ENCODE measurements at regions not wholly inside any gene's neighbourhood (a gene's known extent, or its start where the extent isn't known, plus 50 kb on each side); places are given as distances from the start of the nearest gene placed in this dataset.
"Not testable (repeated sequence)": the region's sequence is repeated elsewhere in the genome, so short reads cannot be mapped to it uniquely, and the experiment has no call there.

- intact Hi-C loops (cut with micrococcal nuclease); H2AFZ ChIP-seq (ENCODE audit: low read depth, low read length, poor library complexity, severe bottlenecking); H3K9me3 ChIP-seq (ENCODE audit: control insufficient read depth in 1 of 2, insufficient read depth in 1 of 2, low read depth in 1 of 2, low read length in 2 of 2); H4K20me1 ChIP-seq (ENCODE audit: insufficient read depth); DNase-seq (ENCODE audit: low read depth, low spot score); BruUV-seq (replicated peaks); H3K79me2 ChIP-seq (ENCODE audit: insufficient read depth, low read length); H3K27ac ChIP-seq (ENCODE audit: low read depth, low read length); H3K36me3 ChIP-seq (ENCODE audit: control insufficient read depth in 1 of 2, insufficient read depth in 2 of 2, low read length in 2 of 2); H3K9ac ChIP-seq (ENCODE audit: low read length); ATAC-seq; POLR2A ChIA-PET; H3K4me2 ChIP-seq (ENCODE audit: low read length); RAD21 ChIA-PET (ENCODE audit: low non-redundant PET in 1 of 2, low total read pairs in 2 of 2, uncharacterized antibody in 2 of 2, unreplicated experiment in 2 of 2); CTCF ChIA-PET; H3K9me2 ChIP-seq (ENCODE audit: insufficient read depth); H3K4me1 ChIP-seq (ENCODE audit: control insufficient read depth in 1 of 2, insufficient read depth in 2 of 2, low read length in 2 of 2); H3K4me3 ChIP-seq (replicated peaks in 1 of 2; ENCODE audit: low read depth in 1 of 2, low read length in 2 of 2); H3K27me3 ChIP-seq (ENCODE audit: insufficient read depth, low read length): not testable (repeated sequence)
These were observed 726.0 kb upstream of the MANEA start for GRCh38 chr6:94851329-94851728.

GRCh38 chr6:94845742-94846141, 731.6 kb upstream of the MANEA start:
- Histone ChIP-seq H3K79me2 (ENCODE audit: insufficient read depth, low read length) (no peaks in the 10 kb centered on the region), H3K36me3 (ENCODE audit: control insufficient read depth in 1 of 2, insufficient read depth in 2 of 2, low read length in 2 of 2) (no peaks in the 10 kb centered on the region; a peak in 1 of 4 replicates), H3K4me3 (replicated peaks in 1 of 2; ENCODE audit: low read depth in 1 of 2, low read length in 2 of 2) (no peak overlapping the region), H3K4me1 (ENCODE audit: control insufficient read depth in 1 of 2, insufficient read depth in 2 of 2, low read length in 2 of 2) (no peaks in the 10 kb centered on the region), H3K9me2 (ENCODE audit: insufficient read depth) (no peaks in the 10 kb centered on the region), H3K4me2 (ENCODE audit: low read length) (no peak overlapping the region), H2AFZ (ENCODE audit: low read depth, low read length, poor library complexity, severe bottlenecking) (no peak overlapping the region), H3K9ac (ENCODE audit: low read length) (no peak overlapping the region), H3K27ac (ENCODE audit: low read depth, low read length) (no peak overlapping the region), H3K9me3 (ENCODE audit: control insufficient read depth in 1 of 2, insufficient read depth in 1 of 2, low read depth in 1 of 2, low read length in 2 of 2) (no peaks in the 10 kb centered on the region), H3K27me3 (ENCODE audit: insufficient read depth, low read length) (no peaks in the 10 kb centered on the region), H4K20me1 (ENCODE audit: insufficient read depth) (no peaks in the 10 kb centered on the region)
- ATAC-seq (no peak), DNase-seq (ENCODE audit: low read depth, low spot score) (no peak)
- intact Hi-C loops (cut with micrococcal nuclease), result no loop called here
- CTCF ChIA-PET, result no interaction called here
- RAD21 ChIA-PET (ENCODE audit: low non-redundant PET in 1 of 2, low total read pairs in 2 of 2, uncharacterized antibody in 2 of 2, unreplicated experiment in 2 of 2), result no interaction called here
- no peak for TF ChIP-seq POLR2AphosphoS5 (IDR thresholded peaks at IDR 0.05; ENCODE audit: low read depth, low read length)
- TF ChIP-seq CBX3 (IDR thresholded peaks at IDR 0.05; ENCODE audit: low read depth), result no peak
- no peak for TF ChIP-seq SRF (IDR thresholded peaks at IDR 0.05; ENCODE audit: low read depth)
- no peak for TF ChIP-seq EZH2phosphoT487 (IDR thresholded peaks at IDR 0.05; ENCODE audit: borderline replicate concordance)
- no TSS peak for BruUV-seq (replicated peaks)
- POLR2A ChIA-PET, result no interaction called here

- H3K27ac ChIP-seq (ENCODE audit: low read depth, low read length), result no peak overlapping the region
- no peaks in the 10 kb centered on the region; a peak in 1 of 4 replicates for H3K9me3 ChIP-seq (ENCODE audit: control insufficient read depth in 1 of 2, insufficient read depth in 1 of 2, low read depth in 1 of 2, low read length in 2 of 2)
- BruUV-seq (replicated peaks), result no TSS peak
- H2AFZ ChIP-seq (ENCODE audit: low read depth, low read length, poor library complexity, severe bottlenecking), result no peak overlapping the region
- H3K4me1 ChIP-seq (ENCODE audit: control insufficient read depth in 1 of 2, insufficient read depth in 2 of 2, low read length in 2 of 2), result no peaks in the 10 kb centered on the region
- ATAC-seq (no peak), DNase-seq (ENCODE audit: low read depth, low spot score) (no peak)
- H3K9ac ChIP-seq (ENCODE audit: low read length), result no peak overlapping the region
- H4K20me1 ChIP-seq (ENCODE audit: insufficient read depth), result no peaks in the 10 kb centered on the region
- H3K27me3 ChIP-seq (ENCODE audit: insufficient read depth, low read length), result no peaks in the 10 kb centered on the region
- intact Hi-C loops (cut with micrococcal nuclease), result no loop called here
- H3K4me2 ChIP-seq (ENCODE audit: low read length), result no peak overlapping the region
- H3K9me2 ChIP-seq (ENCODE audit: insufficient read depth), result no peaks in the 10 kb centered on the region
- POLR2A ChIA-PET, result no interaction called here
- RAD21 ChIA-PET (ENCODE audit: low non-redundant PET in 1 of 2, low total read pairs in 2 of 2, uncharacterized antibody in 2 of 2, unreplicated experiment in 2 of 2), result no interaction called here
- H3K36me3 ChIP-seq (ENCODE audit: control insufficient read depth in 1 of 2, insufficient read depth in 2 of 2, low read length in 2 of 2), result no peaks in the 10 kb centered on the region
- H3K79me2 ChIP-seq (ENCODE audit: insufficient read depth, low read length), result no peaks in the 10 kb centered on the region
- H3K4me3 ChIP-seq (replicated peaks in 1 of 2; ENCODE audit: low read depth in 1 of 2, low read length in 2 of 2), result no peak overlapping the region
- CTCF ChIA-PET, result no interaction called here
- TF ChIP-seq ZFX (IDR thresholded peaks at IDR 0.05) (no peak), MAX (IDR thresholded peaks at IDR 0.05) (no peak), CEBPB (IDR thresholded peaks at IDR 0.05; ENCODE audit: low read depth) (no peak), ELF1 (IDR thresholded peaks at IDR 0.05; ENCODE audit: borderline replicate concordance, low read depth) (no peak), EGR1 (IDR thresholded peaks at IDR 0.05; ENCODE audit: low read depth) (no peak), CBX3 (IDR thresholded peaks at IDR 0.05; ENCODE audit: low read depth) (no peak), SP1 (IDR thresholded peaks at IDR 0.05; ENCODE audit: low read depth) (no peak), POLR2A (IDR thresholded peaks at IDR 0.05; ENCODE audit: borderline replicate concordance, extremely low read depth, insufficient read depth, insufficient read length) (no peak), ZBTB33 (IDR thresholded peaks at IDR 0.05; ENCODE audit: extremely low read depth, insufficient replicate concordance, low read length) (no peak), EZH2 (IDR thresholded peaks at IDR 0.05) (no peak), POLR2AphosphoS5 (IDR thresholded peaks at IDR 0.05; ENCODE audit: low read depth, low read length) (no peak), ATF3 (IDR thresholded peaks at IDR 0.05) (no peak), FOSL1 (IDR thresholded peaks at IDR 0.05; ENCODE audit: low read depth) (no peak)
These were observed 742.1 kb upstream of the MANEA start for GRCh38 chr6:94835264-94835663.

Measured in HCT116 (cell line).